K562 (cell line): ENCODE measurements at regions not wholly inside any gene's neighbourhood (a gene's known extent, or its start where the extent isn't known, plus 50 kb on each side); places are given as distances from the start of the nearest gene placed in this dataset.

Experiments
- ATAC-seq: fragments of 200-7000 bp; cut with Tn5 transposase; 3 replicates; pipeline ENCODE4 v1.9.1; 2020; ENCODE audit warnings: moderate library complexity
- BruUV-seq: library from RNA; stranded (reverse); fragments of 400-500 nt; replicated peaks from 2 replicates; lab custom pipeline; 2021; lab: Mats Ljungman, UMichigan
- CTCF ChIA-PET: fragments of 300-600 bp; formaldehyde crosslinking; extraction: SDS; loops from one replicate; lab custom pipeline; 2021; ENCODE audit warnings: low intra/inter-chr PET ratio; lab: Yijun Ruan, JAX
- POLR2A ChIA-PET: fragments of 300-600, 350-650 bp; sonication (Branson Sonifier 250); formaldehyde crosslinking; extraction: SDS; loops from one replicate; lab custom pipeline; 2021; ENCODE audit warnings: antibody characterized with exemption, inconsistent platforms; lab: Yijun Ruan, JAX
- DNase-seq, 4 experiments: peaks; one replicate each; pipeline versions ENCODE4 v3.0.0 to v3.0.0-alpha.2; 2011 to 2018; ENCODE audit warnings: low spot score in 3 of 4, mixed read lengths in 3 of 4; ENCODE audit errors: extremely low read depth in 1 of 4
- FAIRE-seq: peaks from 2 replicates; lab custom pipeline; 2011; peaks lifted over from hg19 to GRCh38; lab: Jason Lieb, UNC
- H2AFZ ChIP-seq: 2 replicates; pipeline ENCODE4 v1.6.0; 2011; ENCODE audit warnings: low read depth, low read length, control low read depth, inconsistent platforms
- H3K27ac ChIP-seq: fragments of 200-600 bp; 3 replicates; pipeline ENCODE4 v1.8.0; 2011; ENCODE audit warnings: low read depth, mild to moderate bottlenecking, control low read depth, inconsistent platforms, low read length, moderate library complexity, mixed read lengths; ENCODE audit errors: extremely low read depth
- H3K27me3 ChIP-seq, 2 experiments: fragments of 300-600 bp in 1 of 2; 2 replicates in 1 of 2; 3 replicates in 1 of 2; pipeline versions ENCODE4 v1.6.0 to v1.8.0; 2011; ENCODE audit warnings: inconsistent platforms in 2 of 2, low read length in 2 of 2, mild to moderate bottlenecking in 1 of 2, mixed read lengths in 1 of 2, moderate library complexity in 1 of 2; ENCODE audit not compliant: control insufficient read depth in 2 of 2, insufficient read depth in 2 of 2
- H3K36me3 ChIP-seq: fragments of 300-600 bp; 3 replicates; pipeline ENCODE4 v1.8.0; 2011; ENCODE audit warnings: mild to moderate bottlenecking, low read length, inconsistent platforms; ENCODE audit not compliant: control insufficient read depth, insufficient read depth
- H3K4me1 ChIP-seq, 2 experiments: fragments of 200-600 bp in 1 of 2; replicated peaks in 1 of 2; 2 replicates in 1 of 2; 3 replicates in 1 of 2; pipeline versions ENCODE4 v1.5.1 to v1.8.0; 2011; ENCODE audit warnings: inconsistent platforms in 2 of 2, low read length in 2 of 2, mild to moderate bottlenecking in 1 of 2, mixed read lengths in 1 of 2, moderate library complexity in 1 of 2; ENCODE audit not compliant: control insufficient read depth in 2 of 2, insufficient read depth in 2 of 2
- H3K4me2 ChIP-seq: 2 replicates; pipeline ENCODE4 v1.6.1; 2011; ENCODE audit warnings: low read length, control low read depth, inconsistent platforms, mixed read lengths; ENCODE audit not compliant: insufficient read depth
- H3K4me3 ChIP-seq: fragments of 200-600 bp; sonication (generic), shearing (Covaris generic); 2 replicates; pipeline ENCODE4 v1.5.1; 2016; ENCODE audit warnings: control low read depth, inconsistent platforms
- H3K79me2 ChIP-seq: fragments of 200-600 bp; 3 replicates; pipeline ENCODE4 v1.8.0; 2011; ENCODE audit warnings: low read length, inconsistent platforms; ENCODE audit not compliant: control insufficient read depth, insufficient read depth
- H3K9ac ChIP-seq, 2 experiments: 2 replicates each; pipeline versions ENCODE4 v1.6.0 to v1.6.1; 2011; ENCODE audit warnings: low read depth in 2 of 2, low read length in 2 of 2, control low read depth in 1 of 2, inconsistent platforms in 1 of 2, mild to moderate bottlenecking in 1 of 2, mixed read lengths in 1 of 2; ENCODE audit not compliant: insufficient read depth in 1 of 2
- H3K9me1 ChIP-seq: one replicate; pipeline ENCODE4 v1.6.0; 2011; ENCODE audit warnings: inconsistent platforms, mild to moderate bottlenecking, low read length, moderate library complexity; ENCODE audit not compliant: control insufficient read depth, insufficient read depth
- H3K9me3 ChIP-seq: replicated peaks from 2 replicates; pipeline ENCODE4 v1.5.1; 2011; ENCODE audit warnings: low read depth, low read length, inconsistent platforms; ENCODE audit not compliant: control insufficient read depth, insufficient read depth
- H4K20me1 ChIP-seq: replicated peaks from 2 replicates; pipeline ENCODE4 v1.6.1; 2011; ENCODE audit warnings: low read length, inconsistent platforms, mixed read lengths; ENCODE audit not compliant: control insufficient read depth, insufficient read depth
- ZBTB17 ChIP-seq: fragments of 450-650 bp; formaldehyde crosslinking; IDR thresholded peaks from 2 replicates; pipeline ENCODE4 v1.4.0; 2020; ENCODE audit warnings: mild to moderate bottlenecking
- ZNF780A ChIP-seq: fragments of 250-450 bp; sonication (Bioruptor Pico); IDR thresholded peaks from 2 replicates; pipeline ENCODE4 v1.5.0; 2021; ENCODE audit warnings: mild to moderate bottlenecking
- WGBS: fragments of 100-300 bp; shearing (Covaris generic); methylation state at CpG from one replicate; pipeline ENCODE4 v1.1.6; 2016; ENCODE audit warnings: low coverage, mixed read lengths; ENCODE audit not compliant: insufficient coverage; ENCODE audit errors: missing lambda C conversion rate; 5-methylcytosine and 5-hydroxymethylcytosine counted together
- in situ Hi-C: fragments of 300-500 bp; cut with MboI; formaldehyde crosslinking; loops from 4 replicates; pipeline ENCODE4 v1.15.0; 2018; ENCODE audit warnings: inconsistent platforms, mixed read lengths
- intact Hi-C: fragments of 100-400 bp; cut with micrococcal nuclease; formaldehyde crosslinking; loops from 2 replicates; pipeline ENCODE4 v1.14.2; 2022
- TF ChIP-seq, protein P1 (sequence below), 2 experiments: fragments of 150-350 bp in 1 of 2; IDR thresholded peaks; 2 replicates each; pipeline ENCODE4 v1.6.1; 2012 to 2016; ENCODE audit warnings: low read depth in 2 of 2, low read length in 2 of 2, mild to moderate bottlenecking in 1 of 2, moderate library complexity in 1 of 2
- TF ChIP-seq, protein P2 (sequence below), 2 experiments: fragments of 450-650 bp; IDR thresholded peaks; 2 replicates each; pipeline ENCODE4 v1.6.1; 2016

DNA sequence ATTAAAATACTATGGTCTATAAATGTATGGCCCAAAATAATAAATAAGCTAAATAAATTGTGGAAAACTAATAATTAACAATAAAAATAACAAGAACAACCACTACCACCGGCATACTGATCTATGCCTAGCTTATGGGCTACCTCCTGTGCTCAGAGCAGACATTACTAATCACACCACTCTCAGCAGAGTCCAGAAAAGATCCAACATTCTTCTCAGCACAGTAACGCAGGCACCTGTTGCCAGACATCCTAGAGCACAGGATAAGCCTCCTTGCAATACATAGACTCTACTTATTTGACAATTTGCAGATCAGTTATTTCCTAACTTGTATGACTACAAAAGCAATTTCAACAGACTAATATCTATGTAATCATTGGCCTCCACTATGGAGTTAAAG lies 137.1 kb upstream of the NEBL start:
- no peak overlapping the region for H3K27ac ChIP-seq
- 0 out of 3 replicates have a peak, but pooled peaks have one; percentile 29 for ATAC-seq
- BruUV-seq = no TSS peak
- TF ChIP-seq ZNF780A = no peak
- peak; percentile 53; the same call in 1 of the 2 replicates for TF ChIP-seq ZBTB17 (CRISPR knock-in tag)
- TF ChIP-seq, protein P1, sequence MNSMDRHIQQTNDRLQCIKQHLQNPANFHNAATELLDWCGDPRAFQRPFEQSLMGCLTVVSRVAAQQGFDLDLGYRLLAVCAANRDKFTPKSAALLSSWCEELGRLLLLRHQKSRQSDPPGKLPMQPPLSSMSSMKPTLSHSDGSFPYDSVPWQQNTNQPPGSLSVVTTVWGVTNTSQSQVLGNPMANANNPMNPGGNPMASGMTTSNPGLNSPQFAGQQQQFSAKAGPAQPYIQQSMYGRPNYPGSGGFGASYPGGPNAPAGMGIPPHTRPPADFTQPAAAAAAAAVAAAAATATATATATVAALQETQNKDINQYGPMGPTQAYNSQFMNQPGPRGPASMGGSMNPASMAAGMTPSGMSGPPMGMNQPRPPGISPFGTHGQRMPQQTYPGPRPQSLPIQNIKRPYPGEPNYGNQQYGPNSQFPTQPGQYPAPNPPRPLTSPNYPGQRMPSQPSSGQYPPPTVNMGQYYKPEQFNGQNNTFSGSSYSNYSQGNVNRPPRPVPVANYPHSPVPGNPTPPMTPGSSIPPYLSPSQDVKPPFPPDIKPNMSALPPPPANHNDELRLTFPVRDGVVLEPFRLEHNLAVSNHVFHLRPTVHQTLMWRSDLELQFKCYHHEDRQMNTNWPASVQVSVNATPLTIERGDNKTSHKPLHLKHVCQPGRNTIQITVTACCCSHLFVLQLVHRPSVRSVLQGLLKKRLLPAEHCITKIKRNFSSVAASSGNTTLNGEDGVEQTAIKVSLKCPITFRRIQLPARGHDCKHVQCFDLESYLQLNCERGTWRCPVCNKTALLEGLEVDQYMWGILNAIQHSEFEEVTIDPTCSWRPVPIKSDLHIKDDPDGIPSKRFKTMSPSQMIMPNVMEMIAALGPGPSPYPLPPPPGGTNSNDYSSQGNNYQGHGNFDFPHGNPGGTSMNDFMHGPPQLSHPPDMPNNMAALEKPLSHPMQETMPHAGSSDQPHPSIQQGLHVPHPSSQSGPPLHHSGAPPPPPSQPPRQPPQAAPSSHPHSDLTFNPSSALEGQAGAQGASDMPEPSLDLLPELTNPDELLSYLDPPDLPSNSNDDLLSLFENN (IDR thresholded peaks at IDR 0.05; ENCODE audit: low read depth in 2 of 2, low read length in 2 of 2) = peak in 1 of 2 experiments; percentile 41; a peak in 1 of 4 replicates
- TF ChIP-seq, protein P2, sequence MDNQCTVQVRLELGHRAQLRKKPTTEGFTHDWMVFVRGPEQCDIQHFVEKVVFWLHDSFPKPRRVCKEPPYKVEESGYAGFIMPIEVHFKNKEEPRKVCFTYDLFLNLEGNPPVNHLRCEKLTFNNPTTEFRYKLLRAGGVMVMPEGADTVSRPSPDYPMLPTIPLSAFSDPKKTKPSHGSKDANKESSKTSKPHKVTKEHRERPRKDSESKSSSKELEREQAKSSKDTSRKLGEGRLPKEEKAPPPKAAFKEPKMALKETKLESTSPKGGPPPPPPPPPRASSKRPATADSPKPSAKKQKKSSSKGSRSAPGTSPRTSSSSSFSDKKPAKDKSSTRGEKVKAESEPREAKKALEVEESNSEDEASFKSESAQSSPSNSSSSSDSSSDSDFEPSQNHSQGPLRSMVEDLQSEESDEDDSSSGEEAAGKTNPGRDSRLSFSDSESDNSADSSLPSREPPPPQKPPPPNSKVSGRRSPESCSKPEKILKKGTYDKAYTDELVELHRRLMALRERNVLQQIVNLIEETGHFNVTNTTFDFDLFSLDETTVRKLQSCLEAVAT (IDR thresholded peaks at IDR 0.05) = peak in 1 of 2 experiments; percentile 57; a peak in 1 of 4 replicates
- no peak overlapping the region for H3K4me3 ChIP-seq
- no peaks in the 10 kb centered on the region for H3K9me1 ChIP-seq
- H2AFZ ChIP-seq = no peak overlapping the region
- no peak for DNase-seq
- H4K20me1 ChIP-seq = no peaks in the 10 kb centered on the region
- H3K9me3 ChIP-seq = no peaks in the 10 kb centered on the region; the same call in 1 of the 2 replicates
- no peak for FAIRE-seq
- H3K4me1 ChIP-seq = no peaks in the 10 kb centered on the region; a peak in 2 of 5 replicates
- in situ Hi-C loops (no loop called here), intact Hi-C loops (no loop called here)
- POLR2A ChIA-PET = no interaction called here
- CTCF ChIA-PET = no interaction called here
- no peaks in the 10 kb centered on the region for H3K36me3 ChIP-seq
- H3K79me2 ChIP-seq = no peaks in the 10 kb centered on the region
- H3K27me3 ChIP-seq = no peaks in the 10 kb centered on the region
- no peak overlapping the region for H3K9ac ChIP-seq
- WGBS = 6% methylated on average over 2 of the region's 2 CpGs
- H3K4me2 ChIP-seq = no peak overlapping the region
